Stimulated activated naive CD8-positive, alpha-beta T cell treated with anti-CD3 and anti-CD28 coated beads, Interleukin-15, amount 100 ng/mL, for 72 hours (primary cell): ENCODE measurements at regions not wholly inside any gene's neighbourhood (a gene's known extent, or its start where the extent isn't known, plus 50 kb on each side); places are given as distances from the start of the nearest gene placed in this dataset.

Experiments
- ATAC-seq: fragments of 150-1000 bp; cut with Tn5 transposase; 2 replicates; pipeline ENCODE4 v1.10.0; 2021; ENCODE audit warnings: mild to moderate bottlenecking, moderate library complexity
- DNase-seq, 2 donors: peaks; one replicate each; pipeline ENCODE4 v3.0.0; 2021 to 2022
- H3K27ac Mint-ChIP-seq, 2 donors: one replicate each; pipeline ENCODE4 v1.8.0; 2022; ENCODE audit warnings: mild to moderate bottlenecking in 2 of 2, mixed read lengths in 2 of 2, moderate library complexity in 2 of 2
- H3K27me3 Mint-ChIP-seq: one replicate; pipeline ENCODE4 v1.8.0; 2022; ENCODE audit warnings: mixed read lengths
- H3K4me1 Mint-ChIP-seq: one replicate; pipeline ENCODE4 v1.8.0; 2022; ENCODE audit warnings: mild to moderate bottlenecking, mixed read lengths
- H3K4me3 Mint-ChIP-seq, 2 donors: one replicate each; pipeline ENCODE4 v1.8.0; 2022; ENCODE audit warnings: mild to moderate bottlenecking in 2 of 2, mixed read lengths in 2 of 2, moderate library complexity in 1 of 2
- H3K9me3 Mint-ChIP-seq, 2 donors: one replicate each; pipeline ENCODE4 v1.8.0; 2022; ENCODE audit warnings: mixed read lengths in 2 of 2

DNA sequence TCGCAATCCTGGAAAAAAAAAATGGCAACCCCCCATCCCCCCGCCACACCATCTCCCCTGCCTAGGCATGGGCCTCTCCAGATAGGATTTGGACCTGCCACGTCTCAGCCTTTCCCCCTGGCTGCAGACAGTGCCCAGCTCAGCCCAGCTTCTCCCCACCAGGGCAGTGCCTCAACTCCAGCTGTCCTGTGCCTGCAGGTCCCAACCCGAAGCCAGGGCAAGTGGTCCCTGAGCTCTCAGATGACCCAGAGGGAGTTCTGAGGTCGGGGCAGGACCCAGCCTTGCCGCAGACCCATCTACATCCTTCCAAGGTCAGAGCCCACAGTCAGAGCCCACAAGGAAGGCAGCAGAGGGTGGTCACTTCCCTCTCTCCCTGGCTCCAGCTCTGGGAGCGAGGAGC is 86.7 kb upstream of the POU3F1 start:
- Mint-ChIP-seq H3K27ac (no peak overlapping the region), H3K27me3 (peaks cover 94% of the 10 kb centered on the region), H3K4me1 (no peaks in the 10 kb centered on the region), H3K4me3 (no peak overlapping the region), H3K9me3 (no peaks in the 10 kb centered on the region)
- no peak for DNase-seq
- ATAC-seq: no peak

DNA sequence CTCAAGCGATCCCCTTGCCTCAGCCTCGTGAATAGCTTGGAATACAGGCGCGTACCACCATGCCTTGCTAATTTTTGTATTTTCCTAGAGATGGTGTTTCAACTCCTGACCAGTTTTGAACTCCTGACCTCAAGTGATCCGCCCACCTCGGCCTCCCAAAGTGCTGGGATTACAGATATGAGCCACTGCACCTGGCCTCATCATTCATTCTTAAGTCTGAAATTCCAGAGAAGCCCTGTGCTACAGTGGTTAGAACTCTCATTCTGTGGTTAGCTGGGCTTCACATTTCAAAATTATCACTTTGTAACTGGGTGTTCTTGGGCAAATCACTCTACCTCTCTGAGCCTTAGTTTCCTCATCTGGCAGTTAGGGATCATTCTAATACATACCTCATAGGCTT is 86.1 kb upstream of the POU3F1 start:
- Mint-ChIP-seq H3K9me3 (no peaks in the 10 kb centered on the region), H3K27me3 (peaks cover 94% of the 10 kb centered on the region)
- no peak for DNase-seq

DNA sequence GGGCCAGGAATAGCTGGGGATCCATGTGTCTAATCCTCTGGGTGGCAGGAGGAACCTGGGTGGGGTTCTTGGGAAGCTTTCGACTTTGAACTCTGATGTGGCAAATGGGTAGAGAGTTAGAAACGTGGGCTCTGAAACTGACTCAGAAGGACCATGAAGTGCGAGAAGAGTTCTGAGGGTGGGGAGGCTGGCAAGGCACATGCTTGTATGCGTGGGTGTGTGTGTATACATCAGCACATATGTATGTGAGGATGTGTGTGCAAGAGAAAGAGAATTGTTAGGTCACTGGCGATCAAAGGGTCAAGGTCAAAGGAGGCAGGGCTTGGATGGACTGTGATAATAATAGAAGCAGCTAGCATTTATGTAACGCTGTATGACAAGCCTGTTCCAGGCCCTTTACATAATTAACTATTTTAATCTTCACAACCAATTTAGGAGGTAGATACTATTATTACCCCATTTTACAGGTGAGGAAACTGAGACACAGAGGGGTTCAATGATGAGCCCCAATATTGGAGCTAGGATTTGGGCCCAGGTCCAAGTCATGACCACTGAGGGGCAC is 84.5 kb upstream of the POU3F1 start:
- Mint-ChIP-seq H3K27me3 (peaks cover 81% of the 10 kb centered on the region), H3K4me1 (no peaks in the 10 kb centered on the region), H3K9me3 (no peaks in the 10 kb centered on the region), H3K4me3 (no peak overlapping the region), H3K27ac (no peak overlapping the region)
- DNase-seq (no peak), ATAC-seq (no peak)

More for the DNA sequence above, 86.1 kb upstream of the POU3F1 start:
- H3K27ac Mint-ChIP-seq: no peak overlapping the region
- H3K4me1 Mint-ChIP-seq: no peaks in the 10 kb centered on the region
- no peak for ATAC-seq
- H3K4me3 Mint-ChIP-seq: no peak overlapping the region

DNA sequence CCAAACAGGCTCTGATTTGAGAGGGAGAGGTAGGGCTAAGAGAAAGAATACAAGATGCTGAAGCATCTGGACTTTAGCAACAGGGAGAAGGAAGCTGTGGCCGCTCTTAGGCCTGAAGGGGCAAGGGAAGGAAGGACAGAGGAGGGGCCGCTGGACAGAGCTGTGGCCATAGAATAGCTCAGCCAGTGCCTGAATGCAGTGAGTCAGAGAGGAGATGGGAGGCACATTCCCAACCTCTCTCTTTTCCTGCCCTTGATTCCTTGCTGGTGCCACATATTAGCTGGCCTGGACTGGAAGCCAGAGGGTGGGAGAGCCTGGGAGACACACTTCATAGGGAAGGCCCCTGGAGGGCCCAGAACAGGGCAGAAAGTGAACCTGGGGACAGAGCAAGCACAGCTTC is 83.4 kb upstream of the POU3F1 start:
- no peaks in the 10 kb centered on the region for H3K9me3 Mint-ChIP-seq
- no peak overlapping the region for H3K4me3 Mint-ChIP-seq
- H3K27ac Mint-ChIP-seq: no peak overlapping the region
- no peak for DNase-seq
- H3K4me1 Mint-ChIP-seq: no peaks in the 10 kb centered on the region
- H3K27me3 Mint-ChIP-seq: peaks cover 70% of the 10 kb centered on the region
- ATAC-seq: no peak

DNA sequence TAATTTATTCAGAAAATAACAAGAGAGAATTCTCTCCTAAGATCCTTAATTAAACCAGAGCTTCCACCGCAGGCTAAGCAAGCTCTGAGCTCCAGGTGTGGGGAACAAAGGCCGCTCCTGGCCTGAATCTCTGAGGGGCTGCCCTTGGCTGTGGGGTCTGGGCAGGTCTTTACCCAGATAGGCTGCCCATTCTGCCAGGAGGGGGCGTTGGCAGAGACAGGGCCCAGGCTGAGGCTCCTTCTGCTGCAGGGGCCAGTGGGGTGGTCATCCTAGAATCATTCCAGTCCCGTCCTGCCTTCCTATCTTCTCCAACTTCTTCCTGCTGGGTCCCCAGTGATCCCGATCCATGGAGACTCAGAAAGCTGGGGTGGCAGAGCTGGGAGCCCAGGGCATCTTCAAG is 82.9 kb upstream of the POU3F1 start:
- DNase-seq (no peak), ATAC-seq (no peak)
- Mint-ChIP-seq H3K4me1 (no peaks in the 10 kb centered on the region), H3K27ac (no peak overlapping the region), H3K27me3 (peaks cover 65% of the 10 kb centered on the region), H3K9me3 (no peaks in the 10 kb centered on the region), H3K4me3 (no peak overlapping the region)

DNA sequence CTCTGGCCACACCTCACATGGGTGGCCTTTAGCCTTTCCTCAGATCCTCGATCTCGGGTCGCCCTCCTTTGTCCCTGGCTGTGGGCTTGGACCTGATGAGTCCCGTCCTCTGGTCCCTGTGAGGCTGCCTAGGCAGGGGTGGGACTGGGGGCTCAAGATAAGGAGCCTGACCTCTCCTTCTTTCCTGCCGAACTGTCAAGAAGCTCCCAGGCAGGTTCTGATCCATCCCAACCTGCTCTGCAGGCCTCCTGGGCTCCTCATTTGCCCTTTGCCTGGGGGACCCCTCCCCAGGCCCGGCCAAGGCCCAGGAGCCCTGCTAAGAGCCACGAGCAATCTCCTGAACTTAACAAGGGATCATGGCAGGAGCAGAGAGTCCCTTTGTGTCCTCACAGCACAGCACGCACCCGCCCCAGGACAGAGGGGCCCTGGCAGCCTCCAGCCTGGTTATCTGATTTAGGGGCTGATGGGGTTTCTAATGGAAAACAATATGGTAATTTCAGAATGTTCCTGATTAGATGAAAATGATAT is 82.4 kb upstream of the POU3F1 start:
- DNase-seq: no peak
- ATAC-seq: no peak
- Mint-ChIP-seq H3K9me3 (no peaks in the 10 kb centered on the region), H3K4me1 (no peaks in the 10 kb centered on the region), H3K27me3 (peaks cover 64% of the 10 kb centered on the region), H3K4me3 (no peak overlapping the region), H3K27ac (no peak overlapping the region)

DNA sequence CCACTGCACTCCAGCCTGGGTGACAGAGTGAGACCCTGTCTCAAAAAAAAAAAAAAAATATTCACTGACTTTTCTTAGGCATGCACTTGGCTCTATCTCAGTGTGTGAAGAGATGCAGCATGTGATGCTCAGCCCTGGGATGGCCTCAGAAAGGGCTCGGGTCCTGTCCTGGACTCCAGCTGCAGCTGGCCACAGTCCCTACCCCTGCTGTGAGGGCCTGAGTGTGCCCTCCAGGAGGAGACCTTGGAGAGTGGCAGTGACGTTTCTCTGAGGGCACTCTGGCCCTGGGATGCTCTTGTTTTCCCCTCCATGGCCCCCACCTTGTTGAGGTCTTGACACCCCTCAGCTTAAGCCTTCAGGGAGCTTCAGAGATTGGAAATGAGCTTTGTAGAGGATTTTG is 81.9 kb upstream of the POU3F1 start:
- Mint-ChIP-seq H3K27ac (no peak overlapping the region), H3K9me3 (no peaks in the 10 kb centered on the region), H3K27me3 (peaks cover 64% of the 10 kb centered on the region), H3K4me1 (no peaks in the 10 kb centered on the region), H3K4me3 (no peak overlapping the region)
- no peak for DNase-seq
- ATAC-seq: no peak

DNA sequence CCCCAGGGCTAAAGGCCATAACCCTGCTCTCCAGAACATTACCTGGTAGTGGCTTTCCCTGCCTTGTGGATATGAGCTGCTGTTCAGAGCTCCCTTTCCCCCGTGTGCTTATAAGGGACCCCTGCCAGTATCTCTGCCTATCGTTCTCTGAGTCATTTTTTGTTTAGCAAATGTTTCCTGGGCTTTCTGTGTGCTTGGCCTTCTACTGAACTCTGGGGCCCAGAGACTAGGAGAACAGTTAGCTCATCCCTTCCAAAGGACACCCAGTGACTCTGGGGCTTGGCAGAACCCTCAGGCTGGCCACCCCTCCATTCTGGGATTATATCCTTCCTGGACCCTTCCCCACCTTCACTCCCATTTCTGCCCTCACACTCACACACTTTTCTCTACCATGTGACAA is 80.8 kb upstream of the POU3F1 start:
- Mint-ChIP-seq H3K27me3 (peaks cover 53% of the 10 kb centered on the region), H3K9me3 (no peaks in the 10 kb centered on the region), H3K4me1 (no peaks in the 10 kb centered on the region), H3K4me3 (no peak overlapping the region), H3K27ac (peak overlapping the region in 1 of 2 donors; percentile 55)
- ATAC-seq: no peak
- DNase-seq: no peak

DNA sequence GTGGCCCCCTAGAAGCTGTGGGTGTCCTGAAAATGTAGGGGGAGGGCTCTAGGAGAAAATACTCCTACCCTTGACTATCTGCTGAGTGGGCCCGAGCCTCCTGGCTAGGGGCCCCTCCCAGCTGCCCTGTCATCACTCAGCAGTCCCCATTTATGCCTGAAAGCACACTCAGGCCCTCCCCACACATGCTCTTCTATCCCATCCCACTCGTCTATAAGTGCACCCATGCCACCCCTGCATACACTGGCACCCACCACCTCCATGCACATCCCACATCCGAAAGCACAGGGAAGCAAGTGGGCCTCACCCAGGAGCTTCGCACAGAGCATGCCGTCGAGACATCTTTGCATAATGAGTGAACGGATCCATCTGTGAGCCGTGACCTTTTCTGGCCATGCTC is 80.4 kb upstream of the POU3F1 start:
- Mint-ChIP-seq H3K4me1 (no peaks in the 10 kb centered on the region), H3K27ac (peak overlapping the region in 1 of 2 donors; percentile 79), H3K4me3 (no peak overlapping the region), H3K27me3 (peaks cover 49% of the 10 kb centered on the region), H3K9me3 (no peaks in the 10 kb centered on the region)
- ATAC-seq (no peak), DNase-seq (no peak)

DNA sequence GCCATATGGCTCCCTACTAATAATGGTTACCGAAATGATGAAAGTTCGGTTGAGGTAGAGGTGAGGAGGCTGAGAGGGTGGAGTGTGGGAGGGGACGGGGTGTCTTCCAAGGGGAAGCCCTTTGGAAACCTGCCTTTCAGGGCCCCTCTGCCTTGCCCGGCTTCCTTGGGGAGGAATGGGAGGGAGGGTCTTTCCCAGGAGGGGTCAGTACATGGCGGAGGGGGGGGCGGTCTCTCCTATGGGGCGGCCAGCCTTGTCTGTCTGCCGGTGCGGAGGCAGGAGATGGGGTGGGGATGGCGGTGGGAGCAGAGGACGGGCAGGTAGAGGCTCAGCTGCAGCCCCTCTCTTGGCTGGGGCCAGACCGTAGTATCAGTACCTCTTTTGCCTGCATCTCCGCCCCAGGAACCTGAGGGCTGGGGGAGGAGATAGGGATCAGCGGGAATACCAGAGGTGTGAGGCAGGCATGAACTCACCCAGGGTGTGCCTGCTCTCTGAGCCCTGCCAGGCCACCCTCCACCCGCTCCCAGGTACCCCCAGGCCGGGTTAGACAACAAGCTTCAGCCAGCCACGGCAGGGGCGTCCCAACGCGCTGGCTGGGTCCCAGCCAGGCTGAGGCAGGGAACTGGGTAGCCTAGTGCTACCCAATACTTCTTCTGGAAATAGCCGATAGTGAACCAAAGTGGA is 79.4 kb upstream of the POU3F1 start:
- ATAC-seq: no peak
- Mint-ChIP-seq H3K27me3 (peaks cover 39% of the 10 kb centered on the region), H3K4me3 (no peak overlapping the region), H3K9me3 (no peaks in the 10 kb centered on the region), H3K4me1 (no peaks in the 10 kb centered on the region), H3K27ac (peak overlapping the region in 1 of 2 donors; percentile 71)
- no peak for DNase-seq

DNA sequence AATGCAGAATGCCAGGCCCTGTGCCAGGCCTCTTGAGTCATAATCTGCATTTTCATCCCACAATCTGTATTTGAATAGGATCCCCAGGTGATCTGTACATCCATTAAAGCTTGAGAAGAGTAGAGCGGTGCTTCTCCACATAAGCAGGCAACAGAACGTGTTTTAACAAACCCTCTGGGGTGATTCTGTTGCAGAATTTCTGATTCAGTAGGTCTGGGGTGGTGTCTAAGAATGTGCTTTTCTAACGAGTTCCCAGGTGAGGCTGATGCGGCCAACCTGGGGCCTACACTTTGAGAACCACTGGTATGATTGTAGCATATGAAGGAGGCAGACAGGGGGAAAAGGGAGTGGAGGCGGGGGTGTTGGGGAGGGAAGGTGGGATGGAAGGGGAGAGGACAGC is 78.4 kb upstream of the POU3F1 start:
- peak overlapping the region in 1 of 2 donors; percentile 89 for H3K27ac Mint-ChIP-seq
- H3K4me3 Mint-ChIP-seq: no peak overlapping the region
- peaks cover 29% of the 10 kb centered on the region for H3K27me3 Mint-ChIP-seq
- H3K4me1 Mint-ChIP-seq: no peaks in the 10 kb centered on the region
- ATAC-seq: no peak
- H3K9me3 Mint-ChIP-seq: no peaks in the 10 kb centered on the region
- no peak for DNase-seq

DNA sequence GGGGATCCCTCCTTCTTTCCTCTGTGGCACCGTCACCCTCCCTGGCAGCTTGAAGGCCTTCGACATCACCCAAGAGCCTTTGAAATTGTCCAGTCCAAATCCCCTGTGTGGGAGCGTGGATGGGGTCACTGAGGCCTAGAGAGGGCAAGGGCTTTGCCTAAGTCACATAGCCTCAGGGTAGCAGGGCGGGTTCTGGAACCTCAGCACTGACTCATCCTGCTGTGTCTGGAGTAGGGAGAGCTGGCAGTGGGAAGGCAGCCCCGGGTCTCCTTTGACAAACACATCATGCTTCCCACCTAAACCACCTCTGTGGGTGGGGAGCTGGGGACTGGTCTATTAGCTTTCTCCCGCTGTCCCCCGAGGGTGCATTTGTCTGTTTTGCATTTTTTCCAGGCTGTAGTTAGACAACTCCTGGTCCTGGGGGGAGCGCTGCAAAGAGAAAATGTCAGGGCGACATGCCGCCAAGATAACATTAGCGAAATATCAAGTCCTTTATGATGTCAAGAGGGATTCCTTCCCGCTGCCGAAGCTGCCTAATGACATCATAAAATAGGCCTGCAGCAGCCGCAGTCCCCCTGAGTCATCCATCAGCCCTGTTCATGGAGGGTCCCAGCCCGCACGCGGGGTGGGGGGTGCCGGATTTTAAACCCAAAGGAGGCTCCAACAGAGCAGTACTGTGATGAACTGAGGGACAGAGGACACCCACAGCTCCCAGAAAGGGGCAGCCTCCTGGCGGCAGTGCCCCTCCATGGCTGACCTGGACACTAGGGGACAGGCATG is 77.0 kb upstream of the POU3F1 start:
- no peak for DNase-seq
- no peaks in the 10 kb centered on the region for H3K9me3 Mint-ChIP-seq

DNA sequence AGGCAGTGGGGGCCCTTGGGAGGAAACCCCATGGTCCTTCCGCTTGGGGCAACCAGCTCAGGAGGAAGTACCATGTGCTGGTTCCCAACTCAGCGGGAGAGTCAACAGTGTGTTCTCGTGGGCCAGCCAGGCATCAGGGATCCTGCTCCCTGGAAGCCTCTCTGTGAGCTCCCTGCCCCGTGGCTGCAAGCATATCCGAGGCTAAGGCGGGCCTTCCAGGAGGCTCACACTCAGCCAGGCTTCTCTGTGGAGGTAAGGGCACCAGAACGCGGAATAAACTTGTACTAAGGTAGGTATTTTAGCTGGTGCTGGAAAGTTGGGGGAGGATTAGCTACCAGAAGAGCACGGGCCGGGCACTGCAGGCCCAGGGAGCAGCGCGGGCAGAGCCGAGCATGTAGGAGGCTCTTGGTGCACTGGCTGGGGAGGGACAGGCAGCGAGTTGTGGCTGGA is 74.7 kb upstream of the POU3F1 start:
- H3K27me3 Mint-ChIP-seq: peaks cover 9% of the 10 kb centered on the region
- H3K4me1 Mint-ChIP-seq: no peaks in the 10 kb centered on the region
- no peaks in the 10 kb centered on the region for H3K9me3 Mint-ChIP-seq
- no peak for DNase-seq
- ATAC-seq: no peak
- no peak overlapping the region for H3K27ac Mint-ChIP-seq
- H3K4me3 Mint-ChIP-seq: no peak overlapping the region

More for the DNA sequence above, 77.0 kb upstream of the POU3F1 start:
- no peak overlapping the region for H3K4me3 Mint-ChIP-seq
- peaks cover 17% of the 10 kb centered on the region for H3K27me3 Mint-ChIP-seq
- H3K27ac Mint-ChIP-seq: peak overlapping the region in 1 of 2 donors; percentile 64
- no peaks in the 10 kb centered on the region for H3K4me1 Mint-ChIP-seq
- ATAC-seq: no peak

DNA sequence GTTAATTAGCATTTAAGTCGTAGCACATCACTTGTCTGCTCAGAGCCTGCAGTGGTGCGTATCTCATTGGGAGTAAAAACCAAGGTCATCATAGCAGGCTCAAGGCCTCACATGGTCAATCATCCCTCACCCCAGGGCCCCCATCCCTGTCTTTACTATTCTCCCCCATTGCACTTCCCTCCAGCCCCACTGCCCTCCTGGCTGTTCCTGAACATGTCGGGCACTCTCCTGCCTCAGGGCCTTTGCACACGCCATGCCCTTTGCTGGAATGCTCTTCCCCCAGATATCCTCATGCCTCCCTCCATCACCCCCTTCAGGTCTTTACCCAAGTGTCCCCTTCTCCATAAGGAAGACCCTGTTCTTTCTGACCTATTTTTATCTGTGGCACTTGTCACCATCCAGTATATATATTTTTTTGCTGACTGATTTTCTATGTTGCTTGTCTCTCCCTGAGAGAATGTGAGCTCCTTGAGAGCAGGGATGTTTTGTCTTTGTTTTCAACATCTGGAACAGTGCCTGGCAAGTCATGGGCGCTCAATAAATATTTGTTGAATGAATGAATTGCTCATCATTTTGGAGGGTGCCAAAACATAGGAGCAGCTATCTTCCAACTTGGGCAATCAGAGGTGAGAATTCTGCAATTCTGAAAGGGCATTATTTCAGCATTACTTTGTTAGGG is 74.1 kb upstream of the POU3F1 start:
- Mint-ChIP-seq H3K27me3 (peaks cover 9% of the 10 kb centered on the region), H3K27ac (no peak overlapping the region), H3K4me1 (no peaks in the 10 kb centered on the region), H3K4me3 (no peak overlapping the region), H3K9me3 (no peaks in the 10 kb centered on the region)
- DNase-seq (no peak), ATAC-seq (no peak)

DNA sequence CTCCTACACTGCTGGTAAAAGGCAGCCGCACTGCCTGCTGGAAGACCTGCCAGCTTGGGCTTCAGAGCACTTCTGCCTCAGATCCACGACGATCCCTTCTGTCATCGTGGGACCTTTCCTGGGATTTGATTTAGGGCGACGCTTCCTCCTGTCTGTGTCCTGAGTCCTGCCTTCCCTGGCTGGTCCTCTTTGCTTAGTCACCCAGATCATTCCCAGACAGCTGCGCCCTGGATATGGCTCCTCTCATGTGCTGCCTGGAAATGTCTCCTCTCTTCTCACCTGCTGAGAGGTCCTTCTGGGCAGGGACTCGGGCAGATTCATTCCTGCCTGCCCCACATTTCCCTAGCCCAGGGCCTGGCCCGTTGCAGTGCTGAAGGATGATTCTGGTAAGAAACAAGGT is 72.4 kb upstream of the POU3F1 start:
- DNase-seq: no peak
- Mint-ChIP-seq H3K9me3 (no peaks in the 10 kb centered on the region), H3K27ac (no peak overlapping the region), H3K4me1 (peaks cover 5% of the 10 kb centered on the region), H3K4me3 (no peak overlapping the region), H3K27me3 (peaks cover 5% of the 10 kb centered on the region)
- ATAC-seq: no peak
